Cardiac muscle cell (in vitro differentiated cells and primary cell): ENCODE measurements at regions not wholly inside any gene's neighbourhood (a gene's known extent, or its start where the extent isn't known, plus 50 kb on each side); places are given as distances from the start of the nearest gene placed in this dataset.
A peak's percentile ranks its signal among the peaks of the same experiment; 100 is the strongest.

ENCODE experiments used
- DNase-seq, 2 donors: peaks; one replicate each; pipeline versions ENCODE4 v3.0.0 to v3.0.0-alpha.2; 2010 to 2017; ENCODE audit warnings: low read depth in 1 of 2, low spot score in 1 of 2
- H3K27ac ChIP-seq: fragments of 200-600 bp; sonication (generic); 2 replicates; pipeline ENCODE4 v1.5.1; 2016
- H3K27me3 ChIP-seq: fragments of 200-600 bp; sonication (generic); 2 replicates; pipeline ENCODE4 v1.6.0; 2016; ENCODE audit warnings: control low read depth
- H3K36me3 ChIP-seq: fragments of 200-600 bp; sonication (generic); 2 replicates; pipeline ENCODE4 v1.5.1; 2016; ENCODE audit warnings: control low read depth
- H3K4me1 ChIP-seq: fragments of 200-600 bp; sonication (generic); 2 replicates; pipeline ENCODE4 v1.8.1; 2017; ENCODE audit warnings: low read depth, mild to moderate bottlenecking, mixed run types
- H3K4me3 ChIP-seq: fragments of 200-600 bp; sonication (generic); 2 replicates; pipeline ENCODE4 v1.5.1; 2016; ENCODE audit warnings: mild to moderate bottlenecking
- H3K9me3 ChIP-seq: fragments of 200-600 bp; sonication (generic); 2 replicates; pipeline ENCODE4 v1.5.1; 2017; ENCODE audit warnings: low read depth, mild to moderate bottlenecking, control low read depth
- TF ChIP-seq, protein P1 (sequence below): IDR thresholded peaks from 2 replicates; pipeline ENCODE4 v1.5.1; 2012; ENCODE audit warnings: low read depth, mild to moderate bottlenecking, low read length

DNA sequence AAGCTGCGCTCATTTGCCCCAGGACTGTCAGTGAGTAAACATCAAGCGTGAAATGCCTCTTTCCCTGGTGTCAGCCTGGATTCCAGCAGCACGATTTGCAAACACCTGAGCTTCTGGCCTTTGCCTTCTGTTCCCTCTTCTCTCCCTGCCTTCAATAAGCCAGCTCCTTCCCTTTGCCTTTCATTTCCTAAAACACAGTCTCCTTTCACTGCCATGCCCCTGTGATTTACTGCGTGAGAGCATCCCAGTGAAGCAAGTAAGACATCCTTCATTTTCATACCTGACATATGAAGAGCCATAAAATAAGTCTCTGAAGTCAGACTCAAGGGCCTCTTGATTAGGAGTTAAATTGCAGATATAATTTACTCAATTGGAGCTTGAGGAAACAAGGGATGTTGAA is 681.8 kb downstream of the TYW1 start:
- Histone ChIP-seq H3K9me3 (no peaks in the 10 kb centered on the region), H3K4me3 (no peak overlapping the region), H3K27me3 (no peaks in the 10 kb centered on the region), H3K4me1 (no peaks in the 10 kb centered on the region), H3K27ac (no peak overlapping the region), H3K36me3 (no peaks in the 10 kb centered on the region)
- DNase-seq, result no peak
- TF ChIP-seq, protein P1, sequence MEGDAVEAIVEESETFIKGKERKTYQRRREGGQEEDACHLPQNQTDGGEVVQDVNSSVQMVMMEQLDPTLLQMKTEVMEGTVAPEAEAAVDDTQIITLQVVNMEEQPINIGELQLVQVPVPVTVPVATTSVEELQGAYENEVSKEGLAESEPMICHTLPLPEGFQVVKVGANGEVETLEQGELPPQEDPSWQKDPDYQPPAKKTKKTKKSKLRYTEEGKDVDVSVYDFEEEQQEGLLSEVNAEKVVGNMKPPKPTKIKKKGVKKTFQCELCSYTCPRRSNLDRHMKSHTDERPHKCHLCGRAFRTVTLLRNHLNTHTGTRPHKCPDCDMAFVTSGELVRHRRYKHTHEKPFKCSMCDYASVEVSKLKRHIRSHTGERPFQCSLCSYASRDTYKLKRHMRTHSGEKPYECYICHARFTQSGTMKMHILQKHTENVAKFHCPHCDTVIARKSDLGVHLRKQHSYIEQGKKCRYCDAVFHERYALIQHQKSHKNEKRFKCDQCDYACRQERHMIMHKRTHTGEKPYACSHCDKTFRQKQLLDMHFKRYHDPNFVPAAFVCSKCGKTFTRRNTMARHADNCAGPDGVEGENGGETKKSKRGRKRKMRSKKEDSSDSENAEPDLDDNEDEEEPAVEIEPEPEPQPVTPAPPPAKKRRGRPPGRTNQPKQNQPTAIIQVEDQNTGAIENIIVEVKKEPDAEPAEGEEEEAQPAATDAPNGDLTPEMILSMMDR, result no peak

DNA sequence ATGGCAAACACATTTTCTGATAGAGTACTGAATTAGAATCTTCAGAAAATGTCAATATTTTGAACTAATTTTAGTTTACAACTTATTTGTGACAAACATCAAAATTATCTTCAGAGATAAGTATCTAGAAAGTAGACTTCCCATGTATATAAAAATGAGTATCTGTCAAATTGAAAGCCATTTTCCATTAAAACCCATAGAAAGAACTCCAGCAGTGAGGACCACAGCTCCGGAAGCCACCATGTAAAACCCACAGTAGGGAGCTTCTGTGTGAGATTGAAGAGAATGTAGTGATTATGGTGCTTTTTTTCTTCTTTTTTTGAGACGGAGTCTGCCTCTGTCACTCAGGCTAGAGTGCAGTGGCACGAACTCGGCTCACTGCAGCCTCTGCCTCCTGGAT is 687.0 kb downstream of the TYW1 start:
- H3K9me3 ChIP-seq, result no peaks in the 10 kb centered on the region
- DNase-seq, result no peak
- no peaks in the 10 kb centered on the region for H3K27me3 ChIP-seq
- H3K4me3 ChIP-seq, result no peak overlapping the region
- TF ChIP-seq, protein P1, result no peak
- H3K4me1 ChIP-seq, result no peaks in the 10 kb centered on the region
- no peak overlapping the region for H3K27ac ChIP-seq
- H3K36me3 ChIP-seq, result no peaks in the 10 kb centered on the region

DNA sequence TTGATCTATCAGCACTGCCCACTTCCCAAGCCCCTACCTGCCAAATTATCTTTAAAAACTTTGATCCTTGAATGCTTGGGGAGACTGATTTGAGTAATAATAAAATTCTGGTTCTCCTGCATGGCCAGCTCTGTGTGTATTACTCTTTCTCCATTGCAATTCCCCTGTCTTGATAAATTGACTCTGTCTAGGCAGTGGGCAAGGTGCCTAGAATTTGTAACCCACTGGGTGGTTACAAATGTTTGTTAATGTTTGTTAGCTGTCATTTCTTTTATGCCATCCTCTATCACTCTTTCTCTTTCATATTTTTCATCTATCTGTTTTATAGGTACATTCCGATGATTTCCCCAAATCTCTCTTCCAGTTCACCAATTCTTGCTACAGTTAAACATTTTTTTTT is 694.1 kb downstream of the TYW1 start:
- no peak overlapping the region for H3K4me3 ChIP-seq
- no peaks in the 10 kb centered on the region for H3K36me3 ChIP-seq
- DNase-seq, result no peak
- no peaks in the 10 kb centered on the region for H3K27me3 ChIP-seq
- no peak overlapping the region for H3K27ac ChIP-seq
- no peaks in the 10 kb centered on the region for H3K9me3 ChIP-seq
- TF ChIP-seq, protein P1, result no peak
- no peaks in the 10 kb centered on the region for H3K4me1 ChIP-seq

DNA sequence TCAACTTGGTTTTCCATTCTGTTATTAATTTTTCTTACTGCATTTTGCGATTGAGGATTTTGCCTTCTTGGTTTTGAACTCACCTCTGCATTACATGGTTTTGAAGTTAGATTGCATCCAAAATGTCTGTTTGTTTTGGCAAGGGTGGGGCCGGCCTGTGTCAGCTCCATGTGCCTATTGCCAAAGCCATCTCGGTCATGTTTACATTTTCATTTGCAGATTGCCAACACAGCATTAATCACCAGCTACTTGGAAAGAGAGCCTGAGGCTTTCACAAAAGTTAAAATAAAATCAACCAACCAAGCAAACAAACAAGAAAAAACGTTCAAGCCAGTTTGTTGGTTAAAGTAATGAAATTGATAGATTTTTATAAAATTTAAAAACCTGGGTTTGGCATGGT is 695.8 kb downstream of the TYW1 start:
- TF ChIP-seq, protein P1, result no peak
- no peak overlapping the region for H3K4me3 ChIP-seq
- H3K36me3 ChIP-seq, result no peaks in the 10 kb centered on the region
- H3K4me1 ChIP-seq, result no peaks in the 10 kb centered on the region
- DNase-seq, result peak in 1 of 2 donors; percentile 37
- H3K27me3 ChIP-seq, result no peaks in the 10 kb centered on the region
- no peaks in the 10 kb centered on the region for H3K9me3 ChIP-seq
- no peak overlapping the region for H3K27ac ChIP-seq

DNA sequence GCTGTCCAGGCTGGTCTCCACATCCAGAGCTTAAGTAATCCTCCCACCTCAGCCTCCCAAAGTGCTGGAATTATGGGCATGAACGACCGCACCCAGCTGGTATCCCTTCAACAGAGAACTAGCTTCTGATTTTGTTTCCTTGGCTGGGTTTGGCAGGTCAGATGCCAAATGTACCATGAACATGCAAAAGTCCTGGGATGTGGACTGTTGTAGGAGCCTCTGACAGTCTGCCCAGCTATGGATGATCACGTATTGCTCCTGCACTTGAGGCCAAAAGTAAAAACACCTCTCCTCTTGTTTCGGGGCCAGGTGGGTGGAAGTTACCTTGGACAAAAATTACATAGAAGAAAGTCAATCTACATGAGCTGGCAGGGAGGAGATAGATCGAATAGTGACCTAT is 699.5 kb downstream of the TYW1 start:
- no peaks in the 10 kb centered on the region for H3K27me3 ChIP-seq
- no peaks in the 10 kb centered on the region for H3K9me3 ChIP-seq
- no peak for DNase-seq
- H3K4me3 ChIP-seq, result no peak overlapping the region
- H3K27ac ChIP-seq, result no peak overlapping the region
- no peaks in the 10 kb centered on the region for H3K36me3 ChIP-seq
- no peaks in the 10 kb centered on the region for H3K4me1 ChIP-seq
- TF ChIP-seq, protein P1, result no peak

DNA sequence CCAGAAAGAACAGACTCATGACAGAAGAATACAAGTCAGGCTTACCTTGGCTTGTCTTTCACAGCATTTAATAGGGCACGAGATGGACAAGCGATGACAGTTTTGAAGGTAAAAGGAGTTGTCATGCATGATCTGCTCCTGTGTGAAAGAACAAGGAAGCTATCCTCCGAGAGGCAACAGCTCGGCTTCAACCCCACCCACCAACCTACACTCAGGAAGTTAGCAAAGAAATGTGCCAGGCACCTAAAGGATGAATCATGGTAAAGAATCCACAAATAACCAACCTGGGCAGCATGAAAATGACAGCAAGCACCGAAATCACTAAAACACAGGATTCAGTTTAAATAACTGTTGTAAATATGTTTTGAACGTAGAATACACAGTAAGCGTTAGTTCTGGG is 700.2 kb downstream of the TYW1 start:
- TF ChIP-seq, protein P1, result no peak
- no peaks in the 10 kb centered on the region for H3K9me3 ChIP-seq
- H3K4me3 ChIP-seq, result no peak overlapping the region
- no peak overlapping the region for H3K27ac ChIP-seq
- DNase-seq, result no peak
- no peaks in the 10 kb centered on the region for H3K4me1 ChIP-seq
- H3K36me3 ChIP-seq, result no peaks in the 10 kb centered on the region
- H3K27me3 ChIP-seq, result no peaks in the 10 kb centered on the region
